Ascending aorta (tissue), 2 donors: ENCODE measurements at regions not wholly inside any gene's neighbourhood (a gene's known extent, or its start where the extent isn't known, plus 50 kb on each side); places are given as distances from the start of the nearest gene placed in this dataset.

ENCODE experiments used
- DNase-seq, 2 donors: peaks; one replicate each; pipeline ENCODE4 v3.0.0-alpha.2; 2019; ENCODE audit warnings: low spot score in 2 of 2
- H3K27ac ChIP-seq, 2 donors: fragments of 200-600 bp; sonication (generic); one replicate each; pipeline ENCODE4 v1.5.1; 2016 to 2017; ENCODE audit warnings: mild to moderate bottlenecking in 1 of 2
- H3K27me3 ChIP-seq: fragments of 200-600 bp; sonication (generic); one replicate; pipeline ENCODE4 v1.5.1; 2017
- H3K36me3 ChIP-seq, 2 donors: fragments of 200-600 bp; sonication (generic); one replicate each; pipeline ENCODE4 v1.5.1; 2016
- H3K4me1 ChIP-seq, 2 donors: fragments of 200-600 bp; sonication (generic); one replicate each; pipeline ENCODE4 v1.5.1; 2016 to 2017; ENCODE audit warnings: mild to moderate bottlenecking in 1 of 2
- H3K4me3 ChIP-seq, 2 donors: fragments of 200-600 bp; sonication (generic); one replicate each; pipeline ENCODE4 v1.5.1; 2016 to 2017; ENCODE audit warnings: mild to moderate bottlenecking in 1 of 2
- H3K9me3 ChIP-seq, 2 donors: fragments of 200-600 bp; sonication (generic); one replicate each; pipeline ENCODE4 v1.5.1; 2016
- CTCF ChIP-seq, 3 experiments: fragments of 200-600 bp in 2 of 3; fragments of 450-650 bp in 1 of 3; sonication (generic) in 2 of 3; IDR thresholded peaks; one replicate each; pipeline ENCODE4 v1.5.1; 2016 to 2019; ENCODE audit warnings: antibody characterized with exemption in 3 of 3, mild to moderate bottlenecking in 1 of 3, moderate library complexity in 1 of 3
- intact Hi-C: fragments of 100-400 bp; cut with DNase I; formaldehyde crosslinking; loops from one replicate; pipeline ENCODE4 v1.15.1; 2023

- peak overlapping the region; percentile 58 to 70 for H3K27ac ChIP-seq
- H3K27me3 ChIP-seq, result no peaks in the 10 kb centered on the region
- H3K9me3 ChIP-seq, result no peaks in the 10 kb centered on the region
- peaks cover 4% of the 10 kb centered on the region in 2 donors for H3K4me1 ChIP-seq
- intact Hi-C loops, result no loop called here
- no peak for TF ChIP-seq CTCF (IDR thresholded peaks at IDR 0.05)
- H3K36me3 ChIP-seq, result no peaks in the 10 kb centered on the region
- H3K4me3 ChIP-seq, result peak overlapping the region in 1 of 2 donors; percentile 11
- no peak for DNase-seq
These were observed 866.0 kb upstream of the NR2F2 start for GRCh38 chr15:95464509-95464908.

DNA sequence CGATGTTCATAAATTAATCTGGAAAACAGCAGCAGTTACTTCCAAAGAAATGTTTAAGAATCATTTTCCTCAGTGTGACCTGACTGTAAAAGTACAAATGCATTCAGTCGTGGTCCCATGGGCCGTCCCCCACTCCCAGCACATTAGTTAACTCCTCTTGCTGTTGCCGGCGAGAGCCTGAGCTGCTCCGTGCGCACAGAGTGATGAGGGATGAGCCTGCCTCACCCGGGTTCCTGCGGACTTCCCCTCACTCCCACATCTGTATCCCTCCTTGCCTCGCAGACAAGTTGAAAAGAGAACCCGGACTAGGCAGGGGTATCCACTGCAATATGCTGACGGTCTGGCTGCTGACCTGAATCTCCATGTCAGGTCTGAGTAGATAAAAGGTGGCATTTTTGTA, 861.7 kb upstream of the NR2F2 start:
- intact Hi-C loops, result no loop called here
- Histone ChIP-seq H3K36me3 (no peaks in the 10 kb centered on the region), H3K9me3 (no peaks in the 10 kb centered on the region), H3K4me1 (peaks cover 4 to 21% of the 10 kb centered on the region in 2 donors), H3K4me3 (no peak overlapping the region), H3K27ac (peak overlapping the region in 1 of 2 donors; percentile 47), H3K27me3 (no peaks in the 10 kb centered on the region)
- TF ChIP-seq CTCF (IDR thresholded peaks at IDR 0.05), result no peak
- DNase-seq, result no peak

DNA sequence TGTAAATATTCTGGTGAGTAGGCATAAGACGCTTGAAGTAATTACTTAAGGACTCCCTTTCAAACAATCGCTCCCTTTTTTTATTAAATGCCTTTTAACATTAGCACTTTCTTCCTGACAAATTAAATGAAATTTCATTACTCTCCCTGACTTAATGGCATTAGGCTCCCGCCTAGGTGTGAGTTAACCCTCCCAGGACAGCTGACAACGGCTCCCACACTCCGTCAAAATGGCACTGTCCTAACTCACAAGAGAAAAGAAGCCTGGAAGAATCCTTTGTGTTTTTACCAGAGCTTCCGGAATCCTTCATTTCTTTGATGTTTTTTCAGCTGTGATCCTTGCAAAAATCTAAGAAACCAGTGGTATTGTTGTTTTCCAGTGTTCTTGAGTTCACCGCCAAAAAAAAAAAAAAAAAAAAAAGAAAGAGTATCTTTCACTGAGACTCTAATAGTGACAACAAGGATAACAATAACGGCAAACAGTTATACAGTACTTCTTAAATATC, 861.0 kb upstream of the NR2F2 start:
- Histone ChIP-seq H3K4me3 (no peak overlapping the region), H3K36me3 (no peaks in the 10 kb centered on the region), H3K4me1 (peaks cover 0 to 17% of the 10 kb centered on the region in 2 donors), H3K27ac (peak overlapping the region; percentile 70 to 79), H3K9me3 (no peaks in the 10 kb centered on the region), H3K27me3 (no peaks in the 10 kb centered on the region)
- DNase-seq, result no peak
- intact Hi-C loops, result no loop called here
- TF ChIP-seq CTCF (IDR thresholded peaks at IDR 0.05), result no peak

- Histone ChIP-seq H3K4me3 (no peak overlapping the region), H3K36me3 (no peaks in the 10 kb centered on the region), H3K9me3 (no peaks in the 10 kb centered on the region), H3K27me3 (no peaks in the 10 kb centered on the region), H3K27ac (peak overlapping the region; percentile 70 to 79), H3K4me1 (peaks cover 0 to 17% of the 10 kb centered on the region in 2 donors)
- TF ChIP-seq CTCF (IDR thresholded peaks at IDR 0.05), result no peak
- intact Hi-C loops, result loop anchor here (5.0 kb wide), 1 partner anchor 38 kb away; no protein-coding TSS in a partner anchor
- no peak for DNase-seq
These were observed 860.0 kb upstream of the NR2F2 start for GRCh38 chr15:95470529-95470928.

DNA sequence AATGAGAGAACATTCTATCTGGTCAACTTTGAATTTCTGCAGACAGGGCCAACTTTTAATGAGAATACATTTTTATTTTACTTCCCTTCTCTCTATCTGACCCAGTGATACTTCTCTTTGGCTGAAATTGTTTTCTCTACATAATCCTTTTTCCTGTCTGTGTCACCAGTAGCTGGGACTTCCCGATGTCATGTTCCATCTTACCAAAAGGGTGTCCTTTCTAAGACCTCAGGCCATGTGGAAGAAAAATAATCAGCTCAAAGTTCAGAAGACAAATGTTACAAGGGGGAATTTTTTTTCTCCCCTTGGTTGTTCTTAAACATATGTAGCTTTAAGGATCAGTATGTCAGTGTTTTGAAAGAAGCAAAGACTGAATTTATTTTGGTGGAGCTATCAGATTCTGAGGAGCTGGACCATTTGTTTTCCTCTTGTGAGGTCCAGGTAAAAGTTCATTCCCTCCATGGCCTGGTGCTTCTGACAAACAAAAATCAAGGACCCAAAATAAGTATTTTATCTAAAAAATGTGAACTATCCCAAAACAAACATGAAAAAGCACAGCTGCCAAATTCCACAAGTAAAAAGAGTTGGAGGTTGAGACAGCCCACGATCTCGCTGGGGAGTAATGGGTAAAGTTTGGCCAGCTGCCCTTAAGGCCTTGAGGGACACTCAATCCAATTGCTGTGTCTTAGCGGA, 859.4 kb upstream of the NR2F2 start:
- intact Hi-C loops, result loop anchor here (5.0 kb wide), 1 partner anchor 39 kb away; no protein-coding TSS in a partner anchor
- no peak for TF ChIP-seq CTCF (IDR thresholded peaks at IDR 0.05)
- H3K36me3 ChIP-seq, result no peaks in the 10 kb centered on the region
- no peak for DNase-seq
- no peaks in the 10 kb centered on the region for H3K27me3 ChIP-seq
- no peak overlapping the region for H3K4me3 ChIP-seq
- no peaks in the 10 kb centered on the region for H3K9me3 ChIP-seq
- peaks cover 0 to 17% of the 10 kb centered on the region in 2 donors for H3K4me1 ChIP-seq
- peak overlapping the region; percentile 70 to 79 for H3K27ac ChIP-seq
